HEK293 (cell line): ENCODE measurements at regions not wholly inside any gene's neighbourhood (a gene's known extent, or its start where the extent isn't known, plus 50 kb on each side); places are given as distances from the start of the nearest gene placed in this dataset.

Experiments used
- CTCF ChIP-seq: fragments of 450-650 bp; formaldehyde crosslinking; IDR thresholded peaks from 2 replicates; pipeline ENCODE4 v1.5.1; 2016; ENCODE audit warnings: missing biosample characterization, missing genetic modification characterization
- PATZ1 ChIP-seq: fragments of 450-650 bp; formaldehyde crosslinking; IDR thresholded peaks from 2 replicates; pipeline ENCODE4 v1.5.1; 2016; ENCODE audit warnings: missing biosample characterization, missing genetic modification characterization
- YY1 ChIP-seq: fragments of 450-650 bp; formaldehyde crosslinking; IDR thresholded peaks from 2 replicates; pipeline ENCODE4 v1.5.1; 2018; ENCODE audit warnings: missing biosample characterization, missing genetic modification characterization
- ZBTB20 ChIP-seq: fragments of 450-650 bp; formaldehyde crosslinking; IDR thresholded peaks from 2 replicates; pipeline ENCODE4 v1.5.1; 2016; ENCODE audit warnings: missing biosample characterization, missing genetic modification characterization
- ZNF121 ChIP-seq: fragments of 450-650 bp; formaldehyde crosslinking; IDR thresholded peaks from 2 replicates; pipeline ENCODE4 v1.5.1; 2016; ENCODE audit warnings: missing biosample characterization, missing genetic modification characterization
- ZNF23 ChIP-seq: fragments of 450-650 bp; formaldehyde crosslinking; IDR thresholded peaks from 2 replicates; pipeline ENCODE4 v1.5.1; 2016; ENCODE audit warnings: missing biosample characterization, missing genetic modification characterization, borderline replicate concordance
- ZNF37A ChIP-seq: fragments of 450-650 bp; IDR thresholded peaks from 2 replicates; pipeline ENCODE4 v1.5.1; 2018; ENCODE audit warnings: missing biosample characterization, missing genetic modification characterization
- ZNF473 ChIP-seq: fragments of 450-650 bp; formaldehyde crosslinking; IDR thresholded peaks from 2 replicates; pipeline ENCODE4 v1.5.1; 2017; ENCODE audit warnings: missing biosample characterization, missing genetic modification characterization
- ZNF544 ChIP-seq: fragments of 450-650 bp; formaldehyde crosslinking; IDR thresholded peaks from 2 replicates; pipeline ENCODE4 v1.5.0; 2017; ENCODE audit warnings: missing biosample characterization, missing genetic modification characterization

GRCh38 chr13:65613004-65613403 lies 1617.1 kb downstream of the PCDH9 start:
- TF ChIP-seq CTCF (tag by site-specific recombination) (no peak), ZNF121 (no peak), ZBTB20 (tag by site-specific recombination) (no peak), ZNF23 (no peak), ZNF473 (tag by site-specific recombination) (no peak), ZNF544 (tag by site-specific recombination) (no peak), PATZ1 (tag by site-specific recombination) (no peak), YY1 (tag by site-specific recombination) (no peak), ZNF37A (no peak)
